NB4 (cell line): ENCODE measurements at regions not wholly inside any gene's neighbourhood (a gene's known extent, or its start where the extent isn't known, plus 50 kb on each side); places are given as distances from the start of the nearest gene placed in this dataset.

ENCODE experiments used
- CTCF ChIP-seq: IDR thresholded peaks from one replicate; pipeline ENCODE4 v1.5.1; 2012; ENCODE audit warnings: low read depth, low read length
- MAX ChIP-seq: IDR thresholded peaks from 2 replicates; pipeline ENCODE4 v1.6.1; 2011; ENCODE audit warnings: low read depth, low read length
- MYC ChIP-seq: IDR thresholded peaks from 2 replicates; pipeline ENCODE4 v1.6.1; 2011; ENCODE audit warnings: low read depth, low read length
- POLR2A ChIP-seq: IDR thresholded peaks from 2 replicates; pipeline ENCODE4 v1.6.1; 2011; ENCODE audit warnings: mild to moderate bottlenecking; ENCODE audit not compliant: insufficient read length; ENCODE audit errors: extremely low read depth

GRCh38 chr15:97012986-97013385, 682.5 kb downstream of the NR2F2 start:
- TF ChIP-seq CTCF = no peak
- TF ChIP-seq MAX = no peak
- TF ChIP-seq POLR2A = no peak
- TF ChIP-seq MYC = no peak
